ENCODE measurements at regions not wholly inside any gene's neighbourhood (a gene's known extent, or its start where the extent isn't known, plus 50 kb on each side); places are given as distances from the start of the nearest gene placed in this dataset.
"Not testable (repeated sequence)": the region's sequence is repeated elsewhere in the genome, so short reads cannot be mapped to it uniquely, and the experiment has no call there.

GRCh38 chr2:87174454-87174853 lies 152.8 kb upstream of the PLGLB1 start:
- H3K36me3 ChIP-seq (replicated peaks); H3K4me1 ChIP-seq; DNase-seq (ENCODE audit: low spot score in 2 of 2); in situ Hi-C loops (cut with MboI; ENCODE audit: low sequenced_read_pairs); H3K27me3 ChIP-seq (ENCODE audit: low read depth); H3K9me3 ChIP-seq; H3K4me3 ChIP-seq: not testable (repeated sequence)

GRCh38 chr2:87183373-87183772 lies 161.7 kb upstream of the PLGLB1 start:
- in situ Hi-C loops (cut with MboI; ENCODE audit: low sequenced_read_pairs); H3K9me3 ChIP-seq; H3K4me3 ChIP-seq; H3K36me3 ChIP-seq (replicated peaks); H3K27me3 ChIP-seq (ENCODE audit: low read depth); DNase-seq (ENCODE audit: low spot score in 2 of 2); H3K4me1 ChIP-seq: not testable (repeated sequence)

- H3K4me3 ChIP-seq; H3K9me3 ChIP-seq; H3K27me3 ChIP-seq (ENCODE audit: low read depth); DNase-seq (ENCODE audit: low spot score in 2 of 2); H3K36me3 ChIP-seq (replicated peaks); H3K4me1 ChIP-seq; in situ Hi-C loops (cut with MboI; ENCODE audit: low sequenced_read_pairs): not testable (repeated sequence)
These were observed 162.6 kb upstream of the PLGLB1 start for GRCh38 chr2:87184260-87184659.

GRCh38 chr2:87189214-87189613 lies 167.6 kb upstream of the PLGLB1 start:
- DNase-seq (ENCODE audit: low spot score in 2 of 2); H3K36me3 ChIP-seq (replicated peaks); H3K4me3 ChIP-seq; H3K9me3 ChIP-seq; H3K4me1 ChIP-seq; H3K27me3 ChIP-seq (ENCODE audit: low read depth); in situ Hi-C loops (cut with MboI; ENCODE audit: low sequenced_read_pairs): not testable (repeated sequence)

GRCh38 chr2:87193336-87193735 lies 171.7 kb upstream of the PLGLB1 start:
- H3K36me3 ChIP-seq (replicated peaks); H3K4me3 ChIP-seq; H3K9me3 ChIP-seq; DNase-seq (ENCODE audit: low spot score in 2 of 2); H3K27me3 ChIP-seq (ENCODE audit: low read depth); H3K4me1 ChIP-seq; in situ Hi-C loops (cut with MboI; ENCODE audit: low sequenced_read_pairs): not testable (repeated sequence)

GRCh38 chr2:87194254-87194999 lies 172.8 kb upstream of the PLGLB1 start:
- H3K27me3 ChIP-seq (ENCODE audit: low read depth); in situ Hi-C loops (cut with MboI; ENCODE audit: low sequenced_read_pairs); H3K4me3 ChIP-seq; H3K36me3 ChIP-seq (replicated peaks); H3K9me3 ChIP-seq; H3K4me1 ChIP-seq; DNase-seq (ENCODE audit: low spot score in 2 of 2): not testable (repeated sequence)

- H3K4me3 ChIP-seq; H3K4me1 ChIP-seq; H3K27me3 ChIP-seq (ENCODE audit: low read depth); H3K36me3 ChIP-seq (replicated peaks); DNase-seq (ENCODE audit: low spot score in 2 of 2); in situ Hi-C loops (cut with MboI; ENCODE audit: low sequenced_read_pairs); H3K9me3 ChIP-seq: not testable (repeated sequence)
These were observed 175.2 kb upstream of the PLGLB1 start for GRCh38 chr2:87196720-87197388.

- H3K36me3 ChIP-seq (replicated peaks); H3K4me1 ChIP-seq; H3K4me3 ChIP-seq; DNase-seq (ENCODE audit: low spot score in 2 of 2); H3K9me3 ChIP-seq; H3K27me3 ChIP-seq (ENCODE audit: low read depth); in situ Hi-C loops (cut with MboI; ENCODE audit: low sequenced_read_pairs): not testable (repeated sequence)
These were observed 176.8 kb upstream of the PLGLB1 start for GRCh38 chr2:87198422-87198821.

- H3K9me3 ChIP-seq; H3K4me1 ChIP-seq; H3K27me3 ChIP-seq (ENCODE audit: low read depth); in situ Hi-C loops (cut with MboI; ENCODE audit: low sequenced_read_pairs); H3K4me3 ChIP-seq; H3K36me3 ChIP-seq (replicated peaks); DNase-seq (ENCODE audit: low spot score in 2 of 2): not testable (repeated sequence)
These were observed 177.6 kb upstream of the PLGLB1 start for GRCh38 chr2:87199228-87199627.

GRCh38 chr2:87204569-87205147 lies 183.0 kb upstream of the PLGLB1 start:
- H3K36me3 ChIP-seq (replicated peaks); H3K27me3 ChIP-seq (ENCODE audit: low read depth); H3K9me3 ChIP-seq; DNase-seq (ENCODE audit: low spot score in 2 of 2); H3K4me3 ChIP-seq; in situ Hi-C loops (cut with MboI; ENCODE audit: low sequenced_read_pairs); H3K4me1 ChIP-seq: not testable (repeated sequence)

GRCh38 chr2:87212938-87213337 lies 191.3 kb upstream of the PLGLB1 start:
- H3K9me3 ChIP-seq; H3K4me1 ChIP-seq; H3K27me3 ChIP-seq (ENCODE audit: low read depth); H3K4me3 ChIP-seq; H3K36me3 ChIP-seq (replicated peaks); in situ Hi-C loops (cut with MboI; ENCODE audit: low sequenced_read_pairs); DNase-seq (ENCODE audit: low spot score in 2 of 2): not testable (repeated sequence)

GRCh38 chr2:87217005-87217404 lies 195.4 kb upstream of the PLGLB1 start:
- H3K36me3 ChIP-seq (replicated peaks); in situ Hi-C loops (cut with MboI; ENCODE audit: low sequenced_read_pairs); H3K4me3 ChIP-seq; H3K4me1 ChIP-seq; H3K27me3 ChIP-seq (ENCODE audit: low read depth); H3K9me3 ChIP-seq; DNase-seq (ENCODE audit: low spot score in 2 of 2): not testable (repeated sequence)

GRCh38 chr2:87217741-87218410 lies 196.2 kb upstream of the PLGLB1 start:
- H3K4me3 ChIP-seq; in situ Hi-C loops (cut with MboI; ENCODE audit: low sequenced_read_pairs); H3K9me3 ChIP-seq; H3K36me3 ChIP-seq (replicated peaks); DNase-seq (ENCODE audit: low spot score in 2 of 2); H3K4me1 ChIP-seq; H3K27me3 ChIP-seq (ENCODE audit: low read depth): not testable (repeated sequence)

- H3K27me3 ChIP-seq (ENCODE audit: low read depth); H3K9me3 ChIP-seq; H3K4me1 ChIP-seq; H3K36me3 ChIP-seq (replicated peaks); DNase-seq (ENCODE audit: low spot score in 2 of 2); H3K4me3 ChIP-seq; in situ Hi-C loops (cut with MboI; ENCODE audit: low sequenced_read_pairs): not testable (repeated sequence)
These were observed 199.0 kb upstream of the PLGLB1 start for GRCh38 chr2:87220651-87221050.
